ENCODE measurements at regions not wholly inside any gene's neighbourhood (a gene's known extent, or its start where the extent isn't known, plus 50 kb on each side); places are given as distances from the start of the nearest gene placed in this dataset.
"Not testable (repeated sequence)": the region's sequence is repeated elsewhere in the genome, so short reads cannot be mapped to it uniquely, and the experiment has no call there.

GRCh38 chr11:97614606-97615005, 1224.8 kb downstream of the JRKL start:
- no peak for FAIRE-seq

- no peak for FAIRE-seq
Observed at GRCh38 chr11:97615546-97615945, 1225.7 kb downstream of the JRKL start.

- FAIRE-seq, result no peak
Observed at GRCh38 chr11:97617031-97617430, 1227.2 kb downstream of the JRKL start.

GRCh38 chr11:97620007-97620406, 1230.2 kb downstream of the JRKL start:
- no peak for FAIRE-seq

- FAIRE-seq, result no peak
Observed at GRCh38 chr11:97621282-97621681, 1231.5 kb downstream of the JRKL start.

- FAIRE-seq, result no peak
Observed at GRCh38 chr11:97622795-97623194, 1233.0 kb downstream of the JRKL start.

- FAIRE-seq, result not testable (repeated sequence)
Observed at GRCh38 chr11:97636741-97637140, 1246.9 kb downstream of the JRKL start.

- no peak for FAIRE-seq
Observed at GRCh38 chr11:97637701-97638100, 1247.9 kb downstream of the JRKL start.

GRCh38 chr11:97638641-97639224, 1248.9 kb downstream of the JRKL start:
- no peak for FAIRE-seq

GRCh38 chr11:97641988-97642387, 1252.2 kb downstream of the JRKL start:
- FAIRE-seq, result no peak

- FAIRE-seq, result no peak
Observed at GRCh38 chr11:97645736-97646135, 1255.9 kb downstream of the JRKL start.

- FAIRE-seq, result no peak
Observed at GRCh38 chr11:97656356-97656755, 1266.5 kb downstream of the JRKL start.

GRCh38 chr11:97657852-97658251, 1268.0 kb downstream of the JRKL start:
- no peak for FAIRE-seq

- FAIRE-seq, result no peak
Observed at GRCh38 chr11:97667057-97667456, 1277.2 kb downstream of the JRKL start.

- no peak for FAIRE-seq
Observed at GRCh38 chr11:97683733-97684132, 1293.9 kb downstream of the JRKL start.

GRCh38 chr11:97684486-97685439, 1295.0 kb downstream of the JRKL start:
- FAIRE-seq, result no peak

- no peak for FAIRE-seq
Observed at GRCh38 chr11:97685695-97686094, 1295.9 kb downstream of the JRKL start.

GRCh38 chr11:97687111-97687510, 1297.3 kb downstream of the JRKL start:
- no peak for FAIRE-seq

GRCh38 chr11:97691061-97691460, 1301.2 kb downstream of the JRKL start:
- no peak for FAIRE-seq

- FAIRE-seq, result no peak
Observed at GRCh38 chr11:97702951-97703350, 1313.1 kb downstream of the JRKL start.

GRCh38 chr11:97703851-97704250, 1314.0 kb downstream of the JRKL start:
- FAIRE-seq, result no peak

GRCh38 chr11:97705441-97705840, 1315.3 kb upstream of the CNTN5 start:
- FAIRE-seq, result not testable (repeated sequence)

GRCh38 chr11:97717922-97718321, 1302.8 kb upstream of the CNTN5 start:
- no peak for FAIRE-seq

- no peak for FAIRE-seq
Observed at GRCh38 chr11:97722065-97722464, 1298.7 kb upstream of the CNTN5 start.

All from G401.6 (cell line).